ENCODE measurements at regions not wholly inside any gene's neighbourhood (a gene's known extent, or its start where the extent isn't known, plus 50 kb on each side); places are given as distances from the start of the nearest gene placed in this dataset.

- H3K4me3 ChIP-seq (ENCODE audit: low read depth, low read length), result no peak overlapping the region
- 43% methylated on average over 8 of the region's 10 CpGs for WGBS (ENCODE audit: insufficient coverage)
- H3K9me3 ChIP-seq (ENCODE audit: control insufficient read depth, insufficient read depth, low read length), result no peaks in the 10 kb centered on the region
- peaks cover 6% of the 10 kb centered on the region for H3K27me3 ChIP-seq (ENCODE audit: control insufficient read depth, insufficient read depth, low read length)
- H3K36me3 ChIP-seq (ENCODE audit: control insufficient read depth, insufficient read depth, low read length), result no peaks in the 10 kb centered on the region
- no peaks in the 10 kb centered on the region for H3K4me1 ChIP-seq (ENCODE audit: control insufficient read depth, insufficient read depth, low read length)
- peak in 3 of 6 donors; percentile 31 to 88 (median 54) for DNase-seq (ENCODE audit: low read depth in 4 of 6, low spot score in 6 of 6)
- no peak overlapping the region for H3K27ac ChIP-seq (ENCODE audit: low read depth, low read length)
Measured at GRCh38 chr10:113252650-113253618, 299.9 kb upstream of the HABP2 start.

GRCh38 chr10:113259576-113260226 lies 293.2 kb upstream of the HABP2 start:
- Histone ChIP-seq H3K27me3 (ENCODE audit: control insufficient read depth, insufficient read depth, low read length) (peaks cover 2% of the 10 kb centered on the region), H3K36me3 (ENCODE audit: control insufficient read depth, insufficient read depth, low read length) (no peaks in the 10 kb centered on the region), H3K4me3 (ENCODE audit: low read depth, low read length) (no peak overlapping the region), H3K4me1 (ENCODE audit: control insufficient read depth, insufficient read depth, low read length) (peaks cover 5% of the 10 kb centered on the region), H3K27ac (ENCODE audit: low read depth, low read length) (no peak overlapping the region), H3K9me3 (ENCODE audit: control insufficient read depth, insufficient read depth, low read length) (no peaks in the 10 kb centered on the region)
- 74% methylated on average over 10 of the region's 16 CpGs for WGBS (ENCODE audit: insufficient coverage)
- peak in 1 of 6 donors; percentile 55 for DNase-seq (ENCODE audit: low read depth in 4 of 6, low spot score in 6 of 6)

DNA sequence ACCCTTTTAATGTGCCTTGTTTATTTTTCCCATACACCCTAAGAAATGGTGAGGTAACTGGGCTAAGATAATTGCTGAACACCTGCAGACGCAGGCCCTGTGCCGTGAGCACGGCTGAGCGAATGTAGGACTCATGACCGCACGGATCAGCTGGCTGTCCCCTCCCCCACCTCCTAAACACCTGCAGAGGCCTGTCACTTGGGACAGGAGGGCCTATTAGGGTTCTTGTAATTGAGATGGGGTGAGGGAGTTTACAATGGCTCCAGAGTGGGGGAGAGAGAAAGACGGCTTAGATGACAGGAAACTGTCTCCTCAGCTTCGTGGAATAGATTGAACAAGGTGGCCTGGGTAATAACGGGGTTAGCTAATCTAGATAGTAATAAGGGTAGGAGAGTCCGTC lies 291.7 kb upstream of the HABP2 start:
- no peak overlapping the region for H3K4me3 ChIP-seq (ENCODE audit: low read depth, low read length)
- no peaks in the 10 kb centered on the region for H3K36me3 ChIP-seq (ENCODE audit: control insufficient read depth, insufficient read depth, low read length)
- no peak for DNase-seq (ENCODE audit: low read depth in 4 of 6, low spot score in 6 of 6)
- no peak overlapping the region for H3K27ac ChIP-seq (ENCODE audit: low read depth, low read length)
- H3K4me1 ChIP-seq (ENCODE audit: control insufficient read depth, insufficient read depth, low read length), result peaks cover 5% of the 10 kb centered on the region
- no peaks in the 10 kb centered on the region for H3K9me3 ChIP-seq (ENCODE audit: control insufficient read depth, insufficient read depth, low read length)
- peaks cover 2% of the 10 kb centered on the region for H3K27me3 ChIP-seq (ENCODE audit: control insufficient read depth, insufficient read depth, low read length)
- 53% methylated on average over 3 of the region's 10 CpGs for WGBS (ENCODE audit: insufficient coverage)

DNA sequence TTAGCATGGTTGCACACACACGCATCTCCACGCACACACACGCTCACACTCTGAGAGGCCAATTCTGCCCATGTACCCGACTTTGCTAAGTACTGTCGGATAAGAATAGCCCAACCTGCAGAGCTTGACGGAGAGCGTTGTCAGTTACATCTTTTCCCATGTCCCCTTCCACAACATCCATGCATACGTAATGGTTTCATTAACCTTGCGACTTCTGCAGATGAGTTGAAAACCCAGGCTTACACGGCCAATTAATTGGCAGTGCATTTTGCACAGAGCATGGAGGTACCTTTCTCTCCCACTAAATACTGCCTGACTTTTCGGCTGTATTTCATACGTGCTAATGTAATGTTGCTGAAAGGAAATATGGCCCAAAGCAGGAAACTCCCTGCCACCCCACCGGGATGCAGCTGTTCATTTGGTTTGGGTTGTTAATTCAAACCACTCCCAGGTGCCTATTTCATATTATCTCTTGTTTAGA lies 291.2 kb upstream of the HABP2 start:
- no peak overlapping the region for H3K4me3 ChIP-seq (ENCODE audit: low read depth, low read length)
- no peaks in the 10 kb centered on the region for H3K36me3 ChIP-seq (ENCODE audit: control insufficient read depth, insufficient read depth, low read length)
- WGBS (ENCODE audit: insufficient coverage), result 69% methylated on average over 6 of the region's 13 CpGs
- H3K9me3 ChIP-seq (ENCODE audit: control insufficient read depth, insufficient read depth, low read length), result no peaks in the 10 kb centered on the region
- no peak overlapping the region for H3K27ac ChIP-seq (ENCODE audit: low read depth, low read length)
- peak in 2 of 6 donors; percentile 43 to 90 for DNase-seq (ENCODE audit: low read depth in 4 of 6, low spot score in 6 of 6)
- peaks cover 5% of the 10 kb centered on the region for H3K4me1 ChIP-seq (ENCODE audit: control insufficient read depth, insufficient read depth, low read length)
- peaks cover 2% of the 10 kb centered on the region for H3K27me3 ChIP-seq (ENCODE audit: control insufficient read depth, insufficient read depth, low read length)

DNA sequence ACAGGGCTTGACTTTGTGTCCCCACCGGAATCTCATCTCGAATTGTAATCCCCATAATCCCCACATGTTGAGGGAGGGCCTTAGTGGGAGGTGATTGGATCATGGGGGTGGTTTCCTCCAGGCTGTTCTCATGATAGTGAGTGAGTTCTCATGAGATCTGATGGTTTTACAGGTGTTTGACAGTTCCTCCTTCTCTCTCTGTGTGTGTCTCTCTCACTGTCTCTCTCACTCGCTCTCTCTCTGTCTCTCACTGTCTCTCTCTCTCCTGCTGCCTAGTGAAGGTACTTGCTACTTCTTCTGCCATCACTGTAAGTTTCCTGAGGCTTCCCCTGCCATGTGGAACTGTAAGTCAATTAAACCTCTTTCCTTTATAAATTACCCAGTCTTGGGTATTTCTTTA lies 289.8 kb upstream of the HABP2 start:
- Histone ChIP-seq H3K4me1 (ENCODE audit: control insufficient read depth, insufficient read depth, low read length) (peaks cover 5% of the 10 kb centered on the region), H3K9me3 (ENCODE audit: control insufficient read depth, insufficient read depth, low read length) (no peaks in the 10 kb centered on the region), H3K4me3 (ENCODE audit: low read depth, low read length) (no peak overlapping the region), H3K27ac (ENCODE audit: low read depth, low read length) (no peak overlapping the region), H3K36me3 (ENCODE audit: control insufficient read depth, insufficient read depth, low read length) (no peaks in the 10 kb centered on the region), H3K27me3 (ENCODE audit: control insufficient read depth, insufficient read depth, low read length) (peaks cover 2% of the 10 kb centered on the region)
- no peak for DNase-seq (ENCODE audit: low read depth in 4 of 6, low spot score in 6 of 6)
- 88% methylated on average over 1 of the region's 3 CpGs for WGBS (ENCODE audit: insufficient coverage)

DNA sequence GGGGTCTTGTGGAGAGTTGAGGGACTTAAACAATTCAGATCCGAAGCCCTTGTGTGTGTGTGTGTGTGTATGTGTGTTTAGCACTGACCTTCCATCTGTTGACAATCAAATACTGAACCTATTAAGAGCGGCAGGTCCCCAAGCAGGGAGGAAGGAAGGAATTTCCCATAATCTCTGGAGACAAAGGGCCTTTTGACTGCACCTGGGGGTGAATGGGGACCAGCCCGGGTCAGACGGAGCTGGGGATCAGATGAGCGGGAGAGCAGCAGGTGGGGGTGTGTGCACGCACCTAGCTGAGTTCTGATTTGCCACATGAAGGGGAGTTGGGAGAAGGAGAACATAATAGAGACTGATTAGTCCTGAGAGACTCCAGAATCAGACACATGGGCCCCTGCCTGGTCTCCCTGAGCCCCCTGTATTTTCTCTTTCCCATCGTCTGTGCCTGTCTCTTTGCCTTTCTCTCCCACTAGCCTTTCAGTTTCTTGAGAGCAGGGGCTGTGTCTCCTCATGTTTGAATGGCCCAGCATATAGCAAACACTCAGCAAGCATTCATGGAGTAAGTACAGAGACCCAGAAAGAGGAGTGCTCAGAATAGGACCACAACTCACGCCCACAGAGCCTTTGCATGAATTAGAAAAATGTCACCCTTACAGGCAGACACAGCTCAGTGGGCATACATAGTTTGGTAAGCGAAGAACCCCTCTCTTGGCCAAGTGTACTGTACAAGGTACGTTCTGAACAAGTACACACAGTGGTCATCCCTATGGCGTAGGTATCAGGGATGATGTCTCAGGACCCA lies 288.3 kb upstream of the HABP2 start:
- H3K36me3 ChIP-seq (ENCODE audit: control insufficient read depth, insufficient read depth, low read length), result no peaks in the 10 kb centered on the region
- peaks cover 2% of the 10 kb centered on the region for H3K27me3 ChIP-seq (ENCODE audit: control insufficient read depth, insufficient read depth, low read length)
- H3K9me3 ChIP-seq (ENCODE audit: control insufficient read depth, insufficient read depth, low read length), result no peaks in the 10 kb centered on the region
- no peak overlapping the region for H3K4me3 ChIP-seq (ENCODE audit: low read depth, low read length)
- WGBS (ENCODE audit: insufficient coverage), result 65% methylated on average over 8 of the region's 11 CpGs
- no peak for DNase-seq (ENCODE audit: low read depth in 4 of 6, low spot score in 6 of 6)
- peaks cover 5% of the 10 kb centered on the region for H3K4me1 ChIP-seq (ENCODE audit: control insufficient read depth, insufficient read depth, low read length)
- no peak overlapping the region for H3K27ac ChIP-seq (ENCODE audit: low read depth, low read length)

DNA sequence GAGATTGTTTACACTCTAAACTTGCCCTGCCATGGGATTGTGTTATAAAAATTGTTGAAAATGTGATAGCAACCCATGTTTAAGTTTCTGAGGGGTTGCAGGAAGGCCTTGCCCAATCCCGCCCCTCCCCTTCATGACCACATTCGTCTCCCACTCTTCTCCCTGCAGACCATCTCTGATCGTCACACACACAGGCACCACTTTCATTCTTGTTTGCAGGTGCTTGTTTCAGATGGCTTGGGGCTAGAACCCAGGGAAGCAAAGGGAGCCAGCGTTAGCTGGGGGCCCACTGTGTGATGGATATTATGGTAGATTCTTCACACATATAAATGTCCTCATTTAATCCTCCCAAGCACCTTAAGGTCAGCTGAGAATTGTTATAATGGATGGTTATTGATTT lies 286.7 kb upstream of the HABP2 start:
- no peak overlapping the region for H3K27ac ChIP-seq (ENCODE audit: low read depth, low read length)
- H3K4me1 ChIP-seq (ENCODE audit: control insufficient read depth, insufficient read depth, low read length), result peaks cover 3% of the 10 kb centered on the region
- no peaks in the 10 kb centered on the region for H3K36me3 ChIP-seq (ENCODE audit: control insufficient read depth, insufficient read depth, low read length)
- no CpG with 5 or more reads among the region's 4 CpGs for WGBS (ENCODE audit: insufficient coverage)
- no peak for DNase-seq (ENCODE audit: low read depth in 4 of 6, low spot score in 6 of 6)
- H3K9me3 ChIP-seq (ENCODE audit: control insufficient read depth, insufficient read depth, low read length), result no peaks in the 10 kb centered on the region
- no peaks in the 10 kb centered on the region for H3K27me3 ChIP-seq (ENCODE audit: control insufficient read depth, insufficient read depth, low read length)
- H3K4me3 ChIP-seq (ENCODE audit: low read depth, low read length), result no peak overlapping the region

- Histone ChIP-seq H3K4me1 (ENCODE audit: control insufficient read depth, insufficient read depth, low read length) (peaks cover 7% of the 10 kb centered on the region), H3K9me3 (ENCODE audit: control insufficient read depth, insufficient read depth, low read length) (no peaks in the 10 kb centered on the region), H3K27me3 (ENCODE audit: control insufficient read depth, insufficient read depth, low read length) (no peaks in the 10 kb centered on the region), H3K27ac (ENCODE audit: low read depth, low read length) (no peak overlapping the region), H3K4me3 (ENCODE audit: low read depth, low read length) (no peak overlapping the region), H3K36me3 (ENCODE audit: control insufficient read depth, insufficient read depth, low read length) (no peaks in the 10 kb centered on the region)
- DNase-seq (ENCODE audit: low read depth in 4 of 6, low spot score in 6 of 6), result peak in 1 of 6 donors; percentile 47
- 94% methylated on average over 4 of the region's 4 CpGs for WGBS (ENCODE audit: insufficient coverage)
Measured at GRCh38 chr10:113267619-113268562, 285.0 kb upstream of the HABP2 start.
